Right hindlimb (tissue), 1 donor: ENCODE measurements at regions not wholly inside any gene's neighbourhood (a gene's known extent, or its start where the extent isn't known, plus 50 kb on each side); places are given as distances from the start of the nearest gene placed in this dataset.

Experiments used
- DNase-seq: peaks from one replicate; pipeline ENCODE4 v3.0.0-alpha.2; 2018

- DNase-seq: no peak
These were observed 72.7 kb upstream of the TENM3 start for GRCh38 chr4:182170417-182170935.

DNA sequence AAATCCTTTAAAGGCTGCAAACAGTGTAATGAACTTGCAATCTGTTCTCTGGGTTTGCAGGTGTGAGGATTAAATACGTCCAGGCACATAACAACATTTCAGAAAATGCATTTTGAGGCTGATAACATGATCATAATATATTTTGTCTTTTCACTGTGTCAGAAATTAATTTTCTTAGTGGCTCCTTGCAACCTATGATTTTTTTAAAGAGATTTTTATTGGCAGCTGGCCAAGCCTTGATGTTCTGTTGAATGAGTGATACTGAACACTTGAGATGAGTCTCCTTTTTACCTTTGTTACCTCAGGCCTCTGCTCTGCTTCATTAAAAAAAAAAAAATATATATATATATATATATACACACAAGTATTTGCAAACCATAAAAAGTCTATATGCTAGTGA, 68.2 kb upstream of the TENM3 start:
- no peak for DNase-seq

- no peak for DNase-seq
These were observed 67.2 kb upstream of the TENM3 start for GRCh38 chr4:182175788-182176519.

GRCh38 chr4:182177166-182177565, 66.0 kb upstream of the TENM3 start:
- no peak for DNase-seq

DNA sequence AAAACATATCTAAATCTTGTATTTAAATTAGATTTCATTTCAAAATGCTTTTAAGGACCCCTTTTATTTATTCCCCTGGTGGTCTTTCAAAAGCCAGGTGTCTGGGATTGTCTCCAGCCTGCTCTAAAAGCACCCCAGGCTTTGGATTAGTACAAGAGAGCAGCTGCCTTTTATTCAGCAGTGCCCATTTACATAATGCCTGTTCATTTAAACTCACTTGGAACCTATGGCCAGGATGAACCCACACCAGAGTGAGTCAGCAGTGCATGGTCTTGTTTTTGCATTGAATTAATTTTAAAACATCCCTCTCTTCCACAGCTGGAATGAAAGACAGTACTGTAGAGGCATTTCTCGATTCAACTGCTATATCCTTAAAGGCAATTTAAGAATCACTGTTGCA, 64.1 kb upstream of the TENM3 start:
- DNase-seq: no peak

GRCh38 chr4:182179751-182180150, 63.5 kb upstream of the TENM3 start:
- no peak for DNase-seq

GRCh38 chr4:182185491-182185890, 57.7 kb upstream of the TENM3 start:
- peak; percentile 52 for DNase-seq

GRCh38 chr4:182187674-182188073, 55.5 kb upstream of the TENM3 start:
- DNase-seq: no peak

GRCh38 chr4:182188622-182189021, 54.6 kb upstream of the TENM3 start:
- no peak for DNase-seq

DNA sequence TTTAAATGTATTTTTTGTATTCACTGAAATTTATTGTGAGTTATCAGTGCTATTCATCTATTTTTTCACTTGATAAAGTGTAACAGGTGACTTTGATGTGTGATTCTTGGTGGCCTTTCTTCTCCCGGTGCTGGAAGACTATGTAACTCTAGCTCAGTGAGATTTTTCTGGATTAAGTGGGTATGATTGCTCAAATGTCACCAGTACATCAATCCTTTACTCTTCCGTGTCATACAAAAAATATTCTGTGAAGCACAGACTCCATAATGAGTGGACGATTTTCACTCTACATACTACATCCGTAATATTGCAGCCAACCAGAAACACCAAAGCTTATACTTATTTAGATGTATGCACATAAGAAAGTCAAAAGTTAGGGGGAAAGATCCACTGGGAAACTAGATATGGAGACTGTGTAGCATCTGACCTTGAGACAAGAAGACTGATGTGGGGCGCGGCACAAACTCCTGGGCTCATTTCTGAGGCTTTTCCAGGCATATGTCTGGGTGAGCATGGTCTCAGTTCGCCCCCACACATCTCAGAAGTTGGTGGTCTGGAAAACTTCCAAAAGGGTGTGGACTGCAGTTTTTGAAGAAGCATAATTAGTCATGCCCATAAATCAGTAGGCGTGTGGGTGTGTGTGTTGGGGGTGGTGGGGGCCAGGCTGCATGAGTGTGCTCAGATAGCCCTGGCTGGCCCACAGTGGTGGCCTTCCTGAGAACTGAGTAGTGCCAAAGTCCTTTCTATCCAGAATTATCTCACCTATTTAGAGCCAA, 53.9 kb upstream of the TENM3 start:
- peak; percentile 50 for DNase-seq

DNA sequence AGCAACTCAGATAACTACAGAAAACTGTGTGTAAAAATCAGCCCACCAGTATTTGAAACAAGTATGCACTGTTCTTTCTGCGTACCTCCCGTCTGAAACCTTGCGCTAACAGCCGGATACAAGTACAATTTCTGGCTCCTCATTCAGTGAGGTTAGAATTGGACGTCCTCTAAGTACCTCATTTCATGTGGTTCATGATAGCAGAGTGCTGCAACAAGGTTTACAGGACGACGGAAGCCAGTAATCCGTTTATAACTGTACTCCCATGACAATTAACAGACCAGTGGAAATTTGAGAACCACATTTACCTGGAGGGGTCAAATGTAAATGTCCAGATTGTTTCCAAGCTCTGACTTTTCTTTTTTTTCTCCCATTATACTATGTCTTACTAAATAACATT, 52.9 kb upstream of the TENM3 start:
- no peak for DNase-seq

DNA sequence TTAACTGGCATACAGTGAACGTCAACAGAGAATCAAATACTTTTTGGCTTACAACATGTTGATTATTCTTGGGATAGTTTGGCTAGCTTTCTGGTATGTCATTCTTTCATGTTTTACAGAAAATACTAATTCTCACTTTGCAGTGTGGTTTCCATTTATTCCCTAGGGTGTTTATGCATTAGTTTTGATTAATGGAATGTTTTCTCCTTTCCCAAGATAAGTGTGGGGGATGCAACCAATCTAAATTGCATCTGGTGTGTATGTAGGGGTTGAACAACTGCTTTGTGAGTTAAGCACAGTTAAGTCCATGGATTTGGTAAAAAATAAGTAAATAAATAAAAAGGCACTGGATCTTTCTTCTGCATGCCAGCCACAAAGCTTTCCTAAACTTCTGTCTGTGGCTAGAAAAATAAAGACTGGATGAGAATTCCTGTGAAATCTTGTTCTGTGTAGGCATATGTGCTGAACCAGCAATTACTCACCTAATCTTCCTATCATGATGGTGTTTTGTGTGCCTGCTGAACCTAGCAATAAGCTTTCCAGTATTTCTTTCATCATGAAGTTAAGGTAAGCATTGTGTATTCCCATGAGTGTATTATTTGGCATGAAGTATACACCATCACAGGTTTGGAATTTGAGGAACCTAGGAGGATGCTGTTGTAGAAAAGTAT, 50.6 kb upstream of the TENM3 start:
- no peak for DNase-seq

DNA sequence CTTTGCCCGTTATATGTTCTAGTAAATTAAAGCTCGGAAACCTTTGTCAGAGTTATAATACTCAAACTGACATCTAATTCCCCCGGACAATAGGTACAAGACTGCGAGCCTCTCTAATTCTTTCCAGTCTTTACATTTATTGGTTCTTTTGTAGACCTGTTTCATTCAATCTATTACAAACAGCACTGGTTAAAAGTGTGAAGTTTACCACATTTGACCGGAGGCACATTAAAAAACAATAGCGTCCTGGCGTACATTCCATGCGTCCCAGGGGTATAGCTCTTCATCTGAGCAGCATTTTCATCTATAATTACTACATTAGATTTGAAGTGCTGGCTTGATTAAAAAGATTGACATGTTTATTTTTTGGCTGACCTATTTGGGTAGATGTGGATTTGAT, 49.9 kb upstream of the TENM3 start:
- DNase-seq: no peak
